ENCODE measurements at regions not wholly inside any gene's neighbourhood (a gene's known extent, or its start where the extent isn't known, plus 50 kb on each side); places are given as distances from the start of the nearest gene placed in this dataset.
"Not testable (repeated sequence)": the region's sequence is repeated elsewhere in the genome, so short reads cannot be mapped to it uniquely, and the experiment has no call there.

- DNase-seq (ENCODE audit: low spot score): no peak
Measured at GRCh38 chr1:18561967-18562366, 68.7 kb upstream of the PAX7 start.

GRCh38 chr1:18564676-18565075, 66.0 kb upstream of the PAX7 start:
- DNase-seq (ENCODE audit: low spot score): no peak

GRCh38 chr1:18565321-18565720, 65.3 kb upstream of the PAX7 start:
- DNase-seq (ENCODE audit: low spot score): no peak

- DNase-seq (ENCODE audit: low spot score): no peak
Measured at GRCh38 chr1:18568489-18568888, 62.2 kb upstream of the PAX7 start.

GRCh38 chr1:18569251-18569650, 61.4 kb upstream of the PAX7 start:
- DNase-seq (ENCODE audit: low spot score): no peak

GRCh38 chr1:18569811-18570545, 60.7 kb upstream of the PAX7 start:
- DNase-seq (ENCODE audit: low spot score): no peak

GRCh38 chr1:18571275-18571674, 59.4 kb upstream of the PAX7 start:
- DNase-seq (ENCODE audit: low spot score): no peak

- no peak for DNase-seq (ENCODE audit: low spot score)
Measured at GRCh38 chr1:18572022-18572880, 58.4 kb upstream of the PAX7 start.

GRCh38 chr1:18573170-18573569, 57.5 kb upstream of the PAX7 start:
- DNase-seq (ENCODE audit: low spot score): no peak

GRCh38 chr1:18574754-18575153, 55.9 kb upstream of the PAX7 start:
- DNase-seq (ENCODE audit: low spot score): no peak

- DNase-seq (ENCODE audit: low spot score): peak; percentile 89
Measured at GRCh38 chr1:18575620-18576019, 55.0 kb upstream of the PAX7 start.

GRCh38 chr1:18578271-18578670, 52.4 kb upstream of the PAX7 start:
- DNase-seq (ENCODE audit: low spot score): no peak

GRCh38 chr1:18579267-18579666, 51.4 kb upstream of the PAX7 start:
- not testable (repeated sequence) for DNase-seq (ENCODE audit: low spot score)

- no peak for DNase-seq (ENCODE audit: low spot score)
Measured at GRCh38 chr1:18580047-18580446, 50.6 kb upstream of the PAX7 start.

- DNase-seq (ENCODE audit: low spot score): no peak
Measured at GRCh38 chr1:18580691-18581419, 49.8 kb upstream of the PAX7 start.

All from ecto neural progenitor cell (in vitro differentiated cells).